Adrenal gland (tissue), 5 donors: ENCODE measurements at regions not wholly inside any gene's neighbourhood (a gene's known extent, or its start where the extent isn't known, plus 50 kb on each side); places are given as distances from the start of the nearest gene placed in this dataset.
A peak's percentile ranks its signal among the peaks of the same experiment; 100 is the strongest.
"Not testable (repeated sequence)": the region's sequence is repeated elsewhere in the genome, so short reads cannot be mapped to it uniquely, and the experiment has no call there.

Experiments used
- CTCF ChIP-seq, 6 experiments: fragments of 450-650 bp in 4 of 6; fragments of 200-600 bp in 2 of 6; sonication (generic) in 1 of 6; IDR thresholded peaks; 1 replicate in 5 of 6; 2 replicates in 1 of 6; pipeline versions ENCODE4 v1.5.1 to v1.8.0; 2016 to 2021; ENCODE audit warnings: antibody characterized with exemption in 6 of 6, mild to moderate bottlenecking in 2 of 6, moderate library complexity in 1 of 6
- POLR2A ChIP-seq, 2 donors: fragments of 450-650 bp; IDR thresholded peaks; one replicate each; pipeline ENCODE4 v1.6.1; 2017; ENCODE audit warnings: antibody characterized with exemption in 2 of 2, mild to moderate bottlenecking in 2 of 2, moderate library complexity in 1 of 2
- donor health status: DM: no; HTN: no; CAD: no.

- TF ChIP-seq CTCF (IDR thresholded peaks at IDR 0.05): peak in 1 of 6 experiments; percentile 21
- not testable (repeated sequence) for TF ChIP-seq POLR2A (IDR thresholded peaks at IDR 0.05)
Observed at GRCh38 chr20:48374031-48374907, 453.5 kb downstream of the PREX1 start.
